ENCODE measurements at regions not wholly inside any gene's neighbourhood (a gene's known extent, or its start where the extent isn't known, plus 50 kb on each side); places are given as distances from the start of the nearest gene placed in this dataset.

GRCh38 chr1:112060261-112060660 is 70.8 kb upstream of the KCND3 start:
- no peak overlapping the region for H3K9ac ChIP-seq (ENCODE audit: control insufficient read depth, extremely low read depth, insufficient read depth, low read length)
- no peak for DNase-seq (ENCODE audit: low read depth, low spot score)
- H3K36me3 ChIP-seq (ENCODE audit: control insufficient read depth in 2 of 2, extremely low read depth in 1 of 2, insufficient read depth in 2 of 2, low read length in 2 of 2), result no peaks in the 10 kb centered on the region
- no peaks in the 10 kb centered on the region for H4K20me1 ChIP-seq (ENCODE audit: control insufficient read depth, extremely low read depth, insufficient read depth, low read length)
- no peak overlapping the region for H3K4me2 ChIP-seq (ENCODE audit: control insufficient read depth, extremely low read depth, insufficient read depth, low read depth, low read length)
- no peak overlapping the region for H3K27ac ChIP-seq (ENCODE audit: control insufficient read depth, insufficient read depth, low read length)
- FAIRE-seq, result no peak
- no peaks in the 10 kb centered on the region for H3K79me2 ChIP-seq (ENCODE audit: control insufficient read depth, insufficient read depth, low read length)
- no peaks in the 10 kb centered on the region for H3K27me3 ChIP-seq (ENCODE audit: control insufficient read depth, extremely low read depth, insufficient read depth, low read length)
- H3K4me3 ChIP-seq (ENCODE audit: control insufficient read depth in 2 of 3, extremely low read depth in 1 of 3, insufficient read depth in 2 of 3, low read depth in 1 of 3, low read length in 3 of 3), result no peak overlapping the region
- dilution Hi-C loops (cut with MboI; ENCODE audit: extremely low pct_ligation_motif_present, low sequenced_read_pairs), result no loop called here
- H3K9me3 ChIP-seq (ENCODE audit: control insufficient read depth, low read depth, low read length), result no peaks in the 10 kb centered on the region
- peaks cover 52% of the 10 kb centered on the region for H3K4me1 ChIP-seq (ENCODE audit: control insufficient read depth, extremely low read depth, insufficient read depth, low read length)
- no peaks in the 10 kb centered on the region for H3K9me1 ChIP-seq (ENCODE audit: control insufficient read depth, extremely low read depth, insufficient read depth, low read length)
- no peak for TF ChIP-seq EZH2 (IDR thresholded peaks at IDR 0.05; ENCODE audit: low read length)
- no peak for TF ChIP-seq CTCF (optimal IDR thresholded peaks at IDR 0.05 in 1 of 3, IDR thresholded peaks at IDR 0.05 in 1 of 3, conservative IDR thresholded peaks at IDR 0.05 in 1 of 3; ENCODE audit: extremely low read depth in 1 of 3, insufficient read depth in 2 of 3, low read length in 3 of 3)
- no peak overlapping the region for H2AFZ ChIP-seq (ENCODE audit: control insufficient read depth, low read length)

DNA sequence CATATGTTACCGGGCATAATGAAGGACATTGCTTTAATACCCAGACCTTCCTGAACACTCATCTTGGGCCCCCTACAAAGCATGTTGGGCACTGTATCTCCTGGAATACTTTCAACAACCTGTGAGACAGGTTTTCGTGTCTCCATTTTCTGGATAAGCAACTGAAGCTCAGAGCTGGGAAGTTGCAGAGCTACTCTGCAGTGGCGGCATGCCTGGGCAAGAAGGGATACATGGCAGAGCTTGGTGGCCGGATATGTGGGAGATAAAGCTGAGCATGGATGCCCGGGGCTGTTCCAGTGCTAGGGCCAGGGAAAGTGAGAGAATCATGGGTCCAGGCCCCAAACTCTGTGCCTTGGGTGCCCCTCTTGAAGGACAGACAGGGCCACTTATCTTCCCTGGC is 71.6 kb upstream of the KCND3 start:
- TF ChIP-seq CTCF (optimal IDR thresholded peaks at IDR 0.05 in 1 of 3, IDR thresholded peaks at IDR 0.05 in 1 of 3, conservative IDR thresholded peaks at IDR 0.05 in 1 of 3; ENCODE audit: extremely low read depth in 1 of 3, insufficient read depth in 2 of 3, low read length in 3 of 3) (no peak), EZH2 (IDR thresholded peaks at IDR 0.05; ENCODE audit: low read length) (no peak)
- Histone ChIP-seq H3K4me3 (ENCODE audit: control insufficient read depth in 2 of 3, extremely low read depth in 1 of 3, insufficient read depth in 2 of 3, low read depth in 1 of 3, low read length in 3 of 3) (peak overlapping the region in 2 of 3 experiments; percentile 2 to 29), H2AFZ (ENCODE audit: control insufficient read depth, low read length) (peak overlapping the region; percentile 29), H3K79me2 (ENCODE audit: control insufficient read depth, insufficient read depth, low read length) (no peaks in the 10 kb centered on the region), H4K20me1 (ENCODE audit: control insufficient read depth, extremely low read depth, insufficient read depth, low read length) (no peaks in the 10 kb centered on the region), H3K9me1 (ENCODE audit: control insufficient read depth, extremely low read depth, insufficient read depth, low read length) (no peaks in the 10 kb centered on the region), H3K36me3 (ENCODE audit: control insufficient read depth in 2 of 2, extremely low read depth in 1 of 2, insufficient read depth in 2 of 2, low read length in 2 of 2) (no peaks in the 10 kb centered on the region), H3K9me3 (ENCODE audit: control insufficient read depth, low read depth, low read length) (no peaks in the 10 kb centered on the region), H3K27me3 (ENCODE audit: control insufficient read depth, extremely low read depth, insufficient read depth, low read length) (no peaks in the 10 kb centered on the region), H3K4me1 (ENCODE audit: control insufficient read depth, extremely low read depth, insufficient read depth, low read length) (peaks cover 52% of the 10 kb centered on the region), H3K4me2 (ENCODE audit: control insufficient read depth, extremely low read depth, insufficient read depth, low read depth, low read length) (peak overlapping the region; percentile 68), H3K9ac (ENCODE audit: control insufficient read depth, extremely low read depth, insufficient read depth, low read length) (peak overlapping the region; percentile 48), H3K27ac (ENCODE audit: control insufficient read depth, insufficient read depth, low read length) (peak overlapping the region; percentile 93)
- dilution Hi-C loops (cut with MboI; ENCODE audit: extremely low pct_ligation_motif_present, low sequenced_read_pairs), result no loop called here
- FAIRE-seq, result no peak
- peak; percentile 50 for DNase-seq (ENCODE audit: low read depth, low spot score)
